Astrocyte of the spinal cord (primary cell): ENCODE measurements at regions not wholly inside any gene's neighbourhood (a gene's known extent, or its start where the extent isn't known, plus 50 kb on each side); places are given as distances from the start of the nearest gene placed in this dataset.
"Not testable (repeated sequence)": the region's sequence is repeated elsewhere in the genome, so short reads cannot be mapped to it uniquely, and the experiment has no call there.

Experiments used
- DNase-seq: peaks from one replicate; pipeline ENCODE4 v3.0.0; 2011; ENCODE audit warnings: low read depth, low spot score
- H3K4me3 ChIP-seq: 2 replicates; pipeline ENCODE4 v1.5.1; 2011; ENCODE audit warnings: low read depth, mild to moderate bottlenecking, low read length, moderate library complexity
- in situ Hi-C: cut with HindIII; loops from 2 replicates; pipeline ENCODE4 v1.10.0; 2017; ENCODE audit warnings: low sequenced_read_pairs
- TF ChIP-seq, protein P1 (sequence below): IDR thresholded peaks from 2 replicates; pipeline ENCODE4 v1.5.1; 2012; ENCODE audit warnings: low read depth, mild to moderate bottlenecking, low read length, inconsistent platforms

DNA sequence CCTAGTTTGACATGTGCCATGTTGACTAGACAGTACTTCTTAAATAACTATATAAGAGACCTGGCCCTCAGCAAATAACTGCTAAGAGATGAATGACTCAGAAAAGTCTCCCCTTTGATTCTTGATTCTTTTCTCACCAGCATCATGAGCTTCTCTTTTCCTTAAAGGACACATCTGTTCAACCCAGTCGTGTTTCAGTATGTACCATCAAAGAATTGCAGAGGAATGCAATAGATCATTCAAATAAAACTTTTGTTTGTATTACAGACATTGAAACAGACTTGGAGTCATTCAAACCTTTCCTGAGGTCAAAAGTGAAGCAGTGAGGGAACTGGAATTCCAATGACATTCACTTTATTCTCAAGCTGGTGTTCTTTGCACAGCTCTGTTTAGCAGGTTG lies 598.3 kb upstream of the GHITM start:
- DNase-seq, result peak; percentile 17
- TF ChIP-seq, protein P1, sequence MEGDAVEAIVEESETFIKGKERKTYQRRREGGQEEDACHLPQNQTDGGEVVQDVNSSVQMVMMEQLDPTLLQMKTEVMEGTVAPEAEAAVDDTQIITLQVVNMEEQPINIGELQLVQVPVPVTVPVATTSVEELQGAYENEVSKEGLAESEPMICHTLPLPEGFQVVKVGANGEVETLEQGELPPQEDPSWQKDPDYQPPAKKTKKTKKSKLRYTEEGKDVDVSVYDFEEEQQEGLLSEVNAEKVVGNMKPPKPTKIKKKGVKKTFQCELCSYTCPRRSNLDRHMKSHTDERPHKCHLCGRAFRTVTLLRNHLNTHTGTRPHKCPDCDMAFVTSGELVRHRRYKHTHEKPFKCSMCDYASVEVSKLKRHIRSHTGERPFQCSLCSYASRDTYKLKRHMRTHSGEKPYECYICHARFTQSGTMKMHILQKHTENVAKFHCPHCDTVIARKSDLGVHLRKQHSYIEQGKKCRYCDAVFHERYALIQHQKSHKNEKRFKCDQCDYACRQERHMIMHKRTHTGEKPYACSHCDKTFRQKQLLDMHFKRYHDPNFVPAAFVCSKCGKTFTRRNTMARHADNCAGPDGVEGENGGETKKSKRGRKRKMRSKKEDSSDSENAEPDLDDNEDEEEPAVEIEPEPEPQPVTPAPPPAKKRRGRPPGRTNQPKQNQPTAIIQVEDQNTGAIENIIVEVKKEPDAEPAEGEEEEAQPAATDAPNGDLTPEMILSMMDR, result no peak
- no peak overlapping the region for H3K4me3 ChIP-seq
- in situ Hi-C loops, result no loop called here

DNA sequence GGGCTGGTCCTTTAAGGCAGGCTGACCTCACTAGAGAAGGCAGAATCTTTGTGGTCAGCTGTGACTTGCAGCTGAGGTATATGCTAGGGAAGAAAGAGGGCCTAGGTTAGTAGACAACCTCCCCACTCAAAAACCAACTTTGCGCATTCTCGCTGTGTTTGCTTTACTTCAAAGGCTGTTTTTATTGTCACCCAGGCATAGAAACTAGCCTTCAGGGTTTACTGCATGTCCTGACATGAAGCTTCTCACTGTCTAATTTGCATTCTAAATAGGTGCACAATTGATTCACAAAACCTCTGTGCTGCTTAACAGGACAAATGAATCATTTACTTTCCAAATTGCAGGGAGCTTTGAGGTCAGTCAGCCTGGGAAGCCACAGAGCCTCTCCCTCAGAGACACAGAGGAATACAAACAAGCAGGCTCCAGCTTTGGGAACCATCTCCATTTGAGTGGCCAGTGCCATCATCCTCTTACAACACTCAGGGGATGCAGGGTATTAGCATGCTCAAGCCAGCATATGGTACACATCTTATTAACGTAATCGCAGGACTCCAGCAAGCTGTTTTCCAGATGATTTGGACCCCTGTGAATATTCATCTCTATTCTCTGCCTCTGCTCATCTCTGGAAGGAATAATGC lies 596.4 kb upstream of the GHITM start:
- in situ Hi-C loops, result no loop called here
- TF ChIP-seq, protein P1, result no peak
- DNase-seq, result peak; percentile 43
- no peak overlapping the region for H3K4me3 ChIP-seq

DNA sequence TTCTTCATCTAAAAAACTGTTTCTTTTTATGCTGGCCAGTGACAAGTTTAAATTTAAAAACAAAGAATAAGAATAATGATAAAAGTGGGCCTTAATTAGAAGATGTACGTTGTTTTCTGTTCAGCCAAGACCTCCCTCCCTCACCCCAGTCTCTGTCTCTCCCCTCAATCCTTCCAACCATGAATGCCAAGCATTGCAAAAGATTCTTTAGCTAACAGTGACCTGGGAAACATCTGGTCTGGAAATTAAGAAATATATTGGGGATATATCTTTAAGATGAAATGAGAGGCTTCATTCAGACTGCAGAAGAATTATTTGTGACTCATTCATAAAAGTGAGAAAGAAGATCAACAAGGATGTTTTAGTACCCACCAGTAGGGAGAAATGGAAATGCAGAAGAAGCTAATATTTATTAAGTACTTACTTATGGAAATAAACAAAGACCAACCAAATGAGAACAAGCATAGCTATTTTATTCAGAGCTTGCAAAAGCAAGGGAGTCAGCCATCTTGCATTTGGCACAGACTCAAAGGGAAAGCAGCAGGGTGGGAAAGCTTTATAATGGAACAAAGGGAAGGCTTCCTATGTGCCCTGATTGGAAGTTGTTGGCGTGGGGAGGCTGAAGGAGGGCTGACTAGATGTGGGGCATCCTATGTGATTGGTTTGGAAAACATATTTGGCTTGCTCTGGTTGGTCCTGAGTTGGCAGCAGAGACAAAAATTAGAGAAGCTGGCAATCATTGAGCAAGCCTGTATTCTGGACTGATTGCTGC lies 595.4 kb upstream of the GHITM start:
- TF ChIP-seq, protein P1, result no peak
- no peak overlapping the region for H3K4me3 ChIP-seq
- DNase-seq, result peak; percentile 1
- in situ Hi-C loops, result no loop called here

DNA sequence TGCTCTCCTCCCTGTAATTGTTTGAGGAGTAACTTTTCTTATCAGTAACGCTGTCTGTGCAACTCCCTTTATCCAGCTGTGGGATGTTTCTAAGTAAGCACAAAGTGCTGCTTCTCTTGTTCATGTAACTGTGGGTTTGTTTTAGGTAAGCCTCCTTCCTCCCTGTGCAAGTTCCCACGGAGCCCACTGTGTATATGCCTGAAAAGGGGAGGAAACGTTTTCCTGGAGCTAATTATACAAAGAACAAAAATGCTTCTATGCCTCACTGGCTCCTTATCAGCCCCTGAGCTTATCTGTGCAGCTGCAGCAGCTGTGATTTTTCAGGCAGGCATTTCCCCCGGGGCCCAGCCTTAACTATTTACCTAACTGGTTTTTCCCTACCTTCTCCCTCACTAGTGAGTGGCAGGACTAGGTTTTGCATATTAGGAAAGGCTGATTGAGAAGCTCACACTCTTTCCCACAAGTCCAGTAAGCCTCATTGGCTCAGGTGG lies 593.4 kb upstream of the GHITM start:
- peak; percentile 6 for DNase-seq

DNA sequence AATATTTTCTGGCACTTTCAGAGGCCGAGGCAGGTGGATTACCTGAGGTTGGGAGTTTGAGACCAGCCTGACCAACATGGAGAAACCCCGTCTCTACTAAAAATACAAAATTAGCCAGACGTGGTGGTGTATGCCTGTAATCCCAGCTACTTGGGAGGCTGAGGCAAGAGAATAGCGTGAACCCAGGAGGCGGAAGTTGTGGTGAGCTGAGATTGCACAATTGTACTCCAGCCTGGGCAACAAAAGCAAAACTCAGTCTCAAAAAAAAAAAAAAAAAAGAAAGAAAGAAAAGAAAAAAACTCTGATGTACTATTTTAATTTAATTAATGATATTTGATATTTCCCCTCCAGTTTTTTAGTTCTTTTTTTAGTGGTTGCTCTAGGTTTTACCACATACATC lies 588.1 kb upstream of the GHITM start:
- in situ Hi-C loops, H3K4me3 ChIP-seq, DNase-seq: not testable (repeated sequence)

More for the DNA sequence above, 593.4 kb upstream of the GHITM start:
- H3K4me3 ChIP-seq, result no peak overlapping the region
- TF ChIP-seq, protein P1, result no peak
- in situ Hi-C loops, result no loop called here

DNA sequence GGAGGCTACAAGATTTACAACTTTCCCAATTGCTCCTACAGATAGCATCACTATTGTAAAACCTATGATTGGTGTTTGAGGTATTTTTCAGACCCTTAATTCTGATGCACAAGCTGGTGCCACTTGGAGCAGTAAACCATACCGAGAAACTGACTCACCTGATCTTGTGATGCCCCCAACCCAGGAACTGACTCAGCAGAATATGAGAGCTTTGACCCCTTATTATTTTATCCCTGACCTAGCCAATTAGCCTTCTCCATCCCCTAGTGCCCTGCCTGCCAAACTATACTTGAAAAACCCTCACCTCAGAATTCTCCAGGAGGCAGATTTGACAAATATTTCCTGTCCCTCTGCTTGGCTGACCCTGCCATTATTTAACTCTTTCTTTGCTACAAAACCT lies 585.9 kb upstream of the GHITM start:
- TF ChIP-seq, protein P1, result no peak
- in situ Hi-C loops, result no loop called here
- no peak for DNase-seq
- H3K4me3 ChIP-seq, result no peak overlapping the region

GRCh38 chr10:83555264-83555663 lies 584.0 kb upstream of the GHITM start:
- TF ChIP-seq, protein P1, result no peak
- in situ Hi-C loops, result no loop called here

More at GRCh38 chr10:83555264-83555663, 584.0 kb upstream of the GHITM start:
- DNase-seq, result no peak
- no peak overlapping the region for H3K4me3 ChIP-seq
